Body of pancreas (tissue), 4 donors: ENCODE measurements at regions not wholly inside any gene's neighbourhood (a gene's known extent, or its start where the extent isn't known, plus 50 kb on each side); places are given as distances from the start of the nearest gene placed in this dataset.

Experiments used
- ATAC-seq: fragments of 150-250 bp; one replicate; pipeline ENCODE4 v1.9.1; 2016
- DNase-seq, 4 donors: peaks; one replicate each; pipeline ENCODE4 v3.0.0-alpha.2; 2019
- H3K27ac ChIP-seq, 4 donors: fragments of 200-600 bp; sonication (generic); 1 replicate in 3 of 4; 2 replicates in 1 of 4; pipeline versions ENCODE4 v1.5.1 to v1.6.1; 2016 to 2019; ENCODE audit warnings: mild to moderate bottlenecking in 1 of 4, mixed read lengths in 1 of 4, moderate library complexity in 1 of 4
- H3K27me3 ChIP-seq, 2 donors: fragments of 200-600 bp; sonication (generic); one replicate each; pipeline ENCODE4 v1.6.0; 2016; ENCODE audit warnings: mild to moderate bottlenecking in 1 of 2
- H3K36me3 ChIP-seq, 2 donors: fragments of 200-600 bp; sonication (generic); replicated peaks in 1 of 2; 2 replicates each; pipeline ENCODE4 v1.5.1; 2016; ENCODE audit warnings: low read depth in 2 of 2; ENCODE audit not compliant: insufficient read depth in 1 of 2
- H3K4me1 ChIP-seq: fragments of 200-600 bp; sonication (generic); one replicate; pipeline ENCODE4 v1.6.0; 2016
- H3K4me3 ChIP-seq, 2 donors: fragments of 200-600 bp; sonication (generic); 1 replicate in 1 of 2; 2 replicates in 1 of 2; pipeline ENCODE4 v1.5.1; 2016 to 2019
- H3K9me3 ChIP-seq, 3 donors: fragments of 200-600 bp; sonication (generic); 1 replicate in 2 of 3; 2 replicates in 1 of 3; pipeline ENCODE4 v1.5.1; 2016
- CTCF ChIP-seq, 7 experiments: fragments of 450-650 bp in 4 of 7; fragments of 200-600 bp in 3 of 7; sonication (generic) in 3 of 7; IDR thresholded peaks; one replicate each; pipeline ENCODE4 v1.5.1; 2016 to 2019; ENCODE audit warnings: antibody characterized with exemption in 7 of 7
- POLR2A ChIP-seq, 3 donors: fragments of 450-650 bp; IDR thresholded peaks; one replicate each; pipeline ENCODE4 v1.6.1; 2016; ENCODE audit warnings: antibody characterized with exemption in 3 of 3, mild to moderate bottlenecking in 2 of 3
- WGBS, 2 donors: methylation state at CpG; one replicate each; pipeline ENCODE4 v1.1.5; 2017; 5-methylcytosine and 5-hydroxymethylcytosine counted together
- intact Hi-C: fragments of 100-400 bp; cut with DNase I; formaldehyde crosslinking; loops from one replicate; pipeline ENCODE4 v1.15.1; 2023

GRCh38 chr1:229888157-229888556 lies 178.9 kb upstream of the GALNT2 start:
- no peaks in the 10 kb centered on the region for H3K27me3 ChIP-seq
- no peak overlapping the region for H3K4me3 ChIP-seq
- DNase-seq (no peak), ATAC-seq (no peak)
- no peaks in the 10 kb centered on the region for H3K36me3 ChIP-seq
- peak overlapping the region; percentile 91 to 94 (median 92) for H3K27ac ChIP-seq
- 86 to 91% methylated on average over 2 of the region's 2 CpGs for WGBS, 2 donors
- intact Hi-C loops, result no loop called here
- H3K9me3 ChIP-seq, result no peaks in the 10 kb centered on the region
- TF ChIP-seq POLR2A (IDR thresholded peaks at IDR 0.05), result no peak
- no peak for TF ChIP-seq CTCF (IDR thresholded peaks at IDR 0.05)
- peaks cover 79% of the 10 kb centered on the region for H3K4me1 ChIP-seq

GRCh38 chr1:229888561-229889001 lies 178.5 kb upstream of the GALNT2 start:
- TF ChIP-seq POLR2A (IDR thresholded peaks at IDR 0.05) (no peak), CTCF (IDR thresholded peaks at IDR 0.05) (no peak)
- Histone ChIP-seq H3K4me3 (no peak overlapping the region), H3K9me3 (no peaks in the 10 kb centered on the region), H3K27ac (peak overlapping the region; percentile 91 to 94 (median 92)), H3K27me3 (no peaks in the 10 kb centered on the region), H3K4me1 (peaks cover 79% of the 10 kb centered on the region), H3K36me3 (no peaks in the 10 kb centered on the region)
- DNase-seq, result peak; percentile 45 to 68 (median 48)
- ATAC-seq, result peak; percentile 36
- intact Hi-C loops, result no loop called here
- WGBS, 2 donors, result 49 to 55% methylated on average over 3 of the region's 3 CpGs

GRCh38 chr1:229889031-229889517 lies 178.0 kb upstream of the GALNT2 start:
- H3K27ac ChIP-seq, result peak overlapping the region; percentile 91 to 94 (median 92)
- peak; percentile 81 to 94 (median 86) for DNase-seq
- no peaks in the 10 kb centered on the region for H3K9me3 ChIP-seq
- WGBS, 2 donors, result 33 to 35% methylated on average over 1 of the region's 1 CpG
- peaks cover 79% of the 10 kb centered on the region for H3K4me1 ChIP-seq
- no peak overlapping the region for H3K4me3 ChIP-seq
- intact Hi-C loops, result no loop called here
- peak; percentile 81 for ATAC-seq
- H3K36me3 ChIP-seq, result no peaks in the 10 kb centered on the region
- TF ChIP-seq POLR2A (IDR thresholded peaks at IDR 0.05) (peak in 1 of 3 donors; percentile 12), CTCF (IDR thresholded peaks at IDR 0.05) (peak in 1 of 7 experiments; percentile 18)
- H3K27me3 ChIP-seq, result no peaks in the 10 kb centered on the region

- ATAC-seq (no peak), DNase-seq (no peak)
- Histone ChIP-seq H3K4me3 (no peak overlapping the region), H3K4me1 (peaks cover 65% of the 10 kb centered on the region), H3K36me3 (no peaks in the 10 kb centered on the region), H3K27ac (no peak overlapping the region), H3K9me3 (no peaks in the 10 kb centered on the region), H3K27me3 (no peaks in the 10 kb centered on the region)
- intact Hi-C loops, result no loop called here
- TF ChIP-seq CTCF (IDR thresholded peaks at IDR 0.05) (no peak), POLR2A (IDR thresholded peaks at IDR 0.05) (no peak)
- WGBS, 2 donors, result 57 to 69% methylated on average over 2 of the region's 2 CpGs
Observed at GRCh38 chr1:229891227-229891626, 175.8 kb upstream of the GALNT2 start.

- Histone ChIP-seq H3K27ac (no peak overlapping the region), H3K4me1 (peaks cover 53% of the 10 kb centered on the region), H3K9me3 (no peaks in the 10 kb centered on the region), H3K36me3 (no peaks in the 10 kb centered on the region), H3K4me3 (no peak overlapping the region), H3K27me3 (no peaks in the 10 kb centered on the region)
- ATAC-seq, result no peak
- intact Hi-C loops, result no loop called here
- WGBS, 2 donors, result 27 to 36% methylated on average over 1 of the region's 1 CpG
- DNase-seq, result no peak
- TF ChIP-seq POLR2A (IDR thresholded peaks at IDR 0.05) (no peak), CTCF (IDR thresholded peaks at IDR 0.05) (no peak)
Observed at GRCh38 chr1:229892515-229893117, 174.4 kb upstream of the GALNT2 start.
